Endothelial cell of umbilical vein (primary cell): ENCODE measurements at regions not wholly inside any gene's neighbourhood (a gene's known extent, or its start where the extent isn't known, plus 50 kb on each side); places are given as distances from the start of the nearest gene placed in this dataset.

Experiments used
- BruUV-seq: library from RNA; stranded (reverse); fragments of 400-500 nt; replicated peaks from 2 replicates; lab custom pipeline; 2021; lab: Mats Ljungman, UMichigan
- CTCF ChIA-PET: fragments of 300-600, 350-600 bp; sonication (Branson Sonifier 250); formaldehyde crosslinking; loops from one replicate; lab custom pipeline; 2021; ENCODE audit warnings: antibody characterized with exemption, inconsistent platforms; lab: Charles Lee
- POLR2A ChIA-PET: fragments of 300-600, 350-600 bp; sonication (Branson Sonifier 250); formaldehyde crosslinking; loops from one replicate; lab custom pipeline; 2021; ENCODE audit warnings: antibody characterized with exemption, inconsistent platforms; lab: Charles Lee
- DNase-seq: peaks from one replicate; pipeline ENCODE4 v3.0.0-alpha.2; 2011; ENCODE audit warnings: low read depth, low spot score
- FAIRE-seq: peaks from 2 replicates; lab custom pipeline; 2011; peaks lifted over from hg19 to GRCh38; lab: Jason Lieb, UNC
- H2AFZ ChIP-seq: 2 replicates; pipeline ENCODE4 v1.6.0; 2012; ENCODE audit warnings: low read depth, low read length, control low read depth, inconsistent platforms
- H3K27ac ChIP-seq: 2 replicates; pipeline ENCODE4 v1.5.1; 2011; ENCODE audit warnings: low read depth, mild to moderate bottlenecking, control low read depth, low read length, moderate library complexity; ENCODE audit not compliant: insufficient read depth
- H3K27me3 ChIP-seq, 2 experiments: 2 replicates each; pipeline versions ENCODE4 v1.6.0 to v1.6.1; 2011; ENCODE audit warnings: low read length in 2 of 2, mixed read lengths in 1 of 2; ENCODE audit not compliant: control insufficient read depth in 2 of 2, insufficient read depth in 2 of 2
- H3K36me3 ChIP-seq, 2 experiments: 2 replicates in 1 of 2; 3 replicates in 1 of 2; pipeline ENCODE4 v1.5.1; 2011; ENCODE audit warnings: low read length in 2 of 2, mild to moderate bottlenecking in 1 of 2, moderate library complexity in 1 of 2; ENCODE audit not compliant: control insufficient read depth in 2 of 2, insufficient read depth in 2 of 2; ENCODE audit errors: extremely low read depth in 1 of 2
- H3K4me1 ChIP-seq: 3 replicates; pipeline ENCODE4 v1.5.1; 2011; ENCODE audit warnings: mild to moderate bottlenecking, low read length; ENCODE audit not compliant: control insufficient read depth, insufficient read depth; ENCODE audit errors: extremely low read depth
- H3K4me2 ChIP-seq: 2 replicates; pipeline ENCODE4 v1.6.1; 2011; ENCODE audit warnings: low read length, control low read depth, mixed read lengths; ENCODE audit not compliant: insufficient read depth
- H3K4me3 ChIP-seq, 3 experiments: fragments of 200-600 bp in 1 of 3; sonication (generic), shearing (Covaris generic) in 1 of 3; replicated peaks in 1 of 3; 2 replicates each; pipeline ENCODE4 v1.5.1; 2011 to 2016; ENCODE audit warnings: control low read depth in 3 of 3, low read length in 3 of 3, mild to moderate bottlenecking in 2 of 3, inconsistent platforms in 1 of 3, low read depth in 1 of 3, moderate library complexity in 1 of 3; ENCODE audit not compliant: insufficient read depth in 1 of 3
- H3K79me2 ChIP-seq: 2 replicates; pipeline ENCODE4 v1.6.0; 2012; ENCODE audit warnings: low read length, inconsistent platforms; ENCODE audit not compliant: control insufficient read depth, insufficient read depth
- H3K9ac ChIP-seq: replicated peaks from 2 replicates; pipeline ENCODE3; 2011; ENCODE audit warnings: low read length, control low read depth; ENCODE audit not compliant: insufficient read depth; ENCODE audit errors: extremely low read depth
- H3K9me1 ChIP-seq: replicated peaks from 3 replicates; pipeline ENCODE4 v1.6.0; 2011; ENCODE audit warnings: mild to moderate bottlenecking, low read length; ENCODE audit not compliant: control insufficient read depth, insufficient read depth; ENCODE audit errors: extremely low read depth
- H3K9me3 ChIP-seq: replicated peaks from 2 replicates; pipeline ENCODE4 v1.5.1; 2012; ENCODE audit warnings: low read length, inconsistent platforms; ENCODE audit not compliant: control insufficient read depth, insufficient read depth
- H4K20me1 ChIP-seq: replicated peaks from 2 replicates; pipeline ENCODE3; 2011; ENCODE audit warnings: mild to moderate bottlenecking, low read length; ENCODE audit not compliant: control insufficient read depth, insufficient read depth; ENCODE audit errors: extremely low read depth
- CTCF ChIP-seq, 2 donors: IDR thresholded peaks; 1 replicate in 1 of 2; 2 replicates in 1 of 2; pipeline ENCODE4 v1.5.1; 2011; ENCODE audit warnings: low read length in 2 of 2, mild to moderate bottlenecking in 2 of 2, moderate library complexity in 2 of 2, control low read depth in 1 of 2, inconsistent platforms in 1 of 2, low read depth in 1 of 2; ENCODE audit not compliant: insufficient read depth in 1 of 2; ENCODE audit errors: extremely low read depth in 1 of 2
- EZH2 ChIP-seq: IDR thresholded peaks from 2 replicates; pipeline ENCODE4 v1.6.1; 2012; ENCODE audit warnings: borderline replicate concordance, low read depth, mild to moderate bottlenecking, moderate library complexity, low read length, inconsistent platforms; ENCODE audit not compliant: severe bottlenecking
- FOS ChIP-seq: IDR thresholded peaks from 2 replicates; pipeline ENCODE4 v1.6.1; 2011; ENCODE audit warnings: mild to moderate bottlenecking, low read length, moderate library complexity, borderline replicate concordance; ENCODE audit not compliant: insufficient read depth
- GATA2 ChIP-seq: IDR thresholded peaks from 2 replicates; pipeline ENCODE4 v1.7.0; 2011; ENCODE audit warnings: low read depth, mild to moderate bottlenecking, moderate library complexity, mixed read lengths, low read length; ENCODE audit not compliant: insufficient read length, insufficient read depth
- MAX ChIP-seq: IDR thresholded peaks from 2 replicates; pipeline ENCODE4 v1.6.1; 2011; ENCODE audit not compliant: insufficient read depth, insufficient read length
- MYC ChIP-seq: IDR thresholded peaks from one replicate; pipeline ENCODE4 v1.6.1; 2011; ENCODE audit warnings: mild to moderate bottlenecking, low read depth, low read length
- POLR2A ChIP-seq: IDR thresholded peaks from 2 replicates; pipeline ENCODE4 v1.6.1; 2012; ENCODE audit warnings: low read depth, mild to moderate bottlenecking, control low read depth, low read length
- POLR2AphosphoS5 ChIP-seq: IDR thresholded peaks from 2 replicates; pipeline ENCODE4 v1.6.1; 2012; ENCODE audit warnings: low read depth, mild to moderate bottlenecking, control low read depth, low read length, moderate library complexity; ENCODE audit not compliant: insufficient read depth
- dilution Hi-C: fragments of 300-500 bp; cut with MboI; formaldehyde crosslinking; loops from one replicate; pipeline ENCODE4 v1.15.0; 2019; ENCODE audit warnings: low sequenced_read_pairs; ENCODE audit not compliant: extremely low pct_ligation_motif_present
- intact Hi-C: fragments of 100-400 bp; cut with micrococcal nuclease; formaldehyde crosslinking; loops from one replicate; pipeline ENCODE4 v1.10.0; 2022

- intact Hi-C loops (no loop called here), dilution Hi-C loops (no loop called here)
- no peak for DNase-seq
- Histone ChIP-seq H3K36me3 (no peaks in the 10 kb centered on the region), H3K4me2 (no peak overlapping the region), H3K9me1 (no peaks in the 10 kb centered on the region), H3K4me1 (no peaks in the 10 kb centered on the region), H3K79me2 (peaks cover 36% of the 10 kb centered on the region), H3K9ac (no peak overlapping the region), H4K20me1 (peaks cover 2% of the 10 kb centered on the region), H3K27me3 (no peaks in the 10 kb centered on the region), H3K4me3 (no peak overlapping the region), H3K27ac (no peak overlapping the region), H3K9me3 (no peaks in the 10 kb centered on the region), H2AFZ (no peak overlapping the region)
- no peak for FAIRE-seq
- POLR2A ChIA-PET, result interaction anchor here (0.6 kb wide), 1 partner anchor 257 kb away, joined by 3 read pairs; no protein-coding TSS in a partner anchor
- CTCF ChIA-PET, result no interaction called here
- BruUV-seq, result no TSS peak
- TF ChIP-seq MAX (no peak), MYC (no peak), POLR2AphosphoS5 (no peak), GATA2 (no peak), POLR2A (no peak), CTCF (IDR thresholded peaks at IDR 0.05; ENCODE audit: extremely low read depth in 1 of 2, insufficient read depth in 1 of 2, low read depth in 1 of 2, low read length in 2 of 2) (no peak), FOS (no peak), EZH2 (no peak)
Measured at GRCh38 chr22:42198226-42198625, 67.6 kb upstream of the CYP2D6 start.
